ENCODE measurements at regions not wholly inside any gene's neighbourhood (a gene's known extent, or its start where the extent isn't known, plus 50 kb on each side); places are given as distances from the start of the nearest gene placed in this dataset.

DNA sequence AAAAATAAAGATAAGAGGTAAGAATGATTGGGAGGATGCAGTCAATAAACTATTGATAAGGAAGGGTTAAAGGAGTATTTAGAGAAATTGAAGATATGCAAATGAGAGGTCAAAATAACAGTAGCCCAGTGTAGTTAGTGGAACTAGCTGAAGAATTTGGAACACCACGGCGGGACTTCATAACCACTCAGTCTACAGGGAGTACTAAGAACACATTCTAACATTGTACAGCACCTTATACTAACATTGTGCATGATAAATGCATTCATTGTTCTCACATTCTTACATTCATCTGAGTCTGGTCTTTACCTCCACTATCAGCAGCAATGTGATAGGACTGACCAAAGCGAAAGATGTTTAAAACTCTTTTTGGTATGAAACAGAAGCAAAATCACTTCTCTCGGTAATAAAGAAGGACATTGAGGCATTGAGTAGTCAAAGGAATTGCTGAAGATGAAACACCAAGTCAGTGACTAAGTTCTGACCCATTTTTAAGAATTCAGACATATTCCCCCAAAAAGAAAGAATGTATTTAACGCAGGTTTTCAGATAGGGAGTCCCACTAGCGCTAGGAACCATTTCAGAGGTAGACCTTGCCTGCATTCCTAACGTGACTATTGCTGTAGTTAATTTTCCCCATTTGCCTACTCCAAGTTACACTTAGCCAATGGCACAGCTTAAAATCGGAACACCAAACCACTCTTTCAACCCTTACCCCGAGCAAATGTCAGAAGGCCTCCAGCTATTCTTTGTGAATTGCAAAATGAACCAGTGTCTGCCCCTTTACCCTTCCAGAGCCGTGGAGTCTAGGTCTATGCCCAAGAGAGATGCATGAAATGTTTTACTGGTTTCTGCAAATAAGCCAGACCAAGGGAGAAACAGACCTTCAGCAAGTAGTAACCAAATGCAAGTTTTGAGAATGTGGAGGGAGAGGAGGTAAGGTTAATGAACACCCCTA is 108.8 kb upstream of the IRF2BP2 start:
- TF ChIP-seq, protein P1, sequence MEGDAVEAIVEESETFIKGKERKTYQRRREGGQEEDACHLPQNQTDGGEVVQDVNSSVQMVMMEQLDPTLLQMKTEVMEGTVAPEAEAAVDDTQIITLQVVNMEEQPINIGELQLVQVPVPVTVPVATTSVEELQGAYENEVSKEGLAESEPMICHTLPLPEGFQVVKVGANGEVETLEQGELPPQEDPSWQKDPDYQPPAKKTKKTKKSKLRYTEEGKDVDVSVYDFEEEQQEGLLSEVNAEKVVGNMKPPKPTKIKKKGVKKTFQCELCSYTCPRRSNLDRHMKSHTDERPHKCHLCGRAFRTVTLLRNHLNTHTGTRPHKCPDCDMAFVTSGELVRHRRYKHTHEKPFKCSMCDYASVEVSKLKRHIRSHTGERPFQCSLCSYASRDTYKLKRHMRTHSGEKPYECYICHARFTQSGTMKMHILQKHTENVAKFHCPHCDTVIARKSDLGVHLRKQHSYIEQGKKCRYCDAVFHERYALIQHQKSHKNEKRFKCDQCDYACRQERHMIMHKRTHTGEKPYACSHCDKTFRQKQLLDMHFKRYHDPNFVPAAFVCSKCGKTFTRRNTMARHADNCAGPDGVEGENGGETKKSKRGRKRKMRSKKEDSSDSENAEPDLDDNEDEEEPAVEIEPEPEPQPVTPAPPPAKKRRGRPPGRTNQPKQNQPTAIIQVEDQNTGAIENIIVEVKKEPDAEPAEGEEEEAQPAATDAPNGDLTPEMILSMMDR (IDR thresholded peaks at IDR 0.05; ENCODE audit: low read length) = no peak
- no peak for TF ChIP-seq EZH2 (IDR thresholded peaks at IDR 0.05; ENCODE audit: borderline replicate concordance, low read length)
